Activated gamma-delta T cell treated with Interleukin-2 at 50 U/mL for 16 hours (primary cell): ENCODE measurements at regions not wholly inside any gene's neighbourhood (a gene's known extent, or its start where the extent isn't known, plus 50 kb on each side); places are given as distances from the start of the nearest gene placed in this dataset.
"Not testable (repeated sequence)": the region's sequence is repeated elsewhere in the genome, so short reads cannot be mapped to it uniquely, and the experiment has no call there.

Source experiments
- DNase-seq: peaks from one replicate; pipeline ENCODE4 v3.0.0-alpha.2; 2020

DNA sequence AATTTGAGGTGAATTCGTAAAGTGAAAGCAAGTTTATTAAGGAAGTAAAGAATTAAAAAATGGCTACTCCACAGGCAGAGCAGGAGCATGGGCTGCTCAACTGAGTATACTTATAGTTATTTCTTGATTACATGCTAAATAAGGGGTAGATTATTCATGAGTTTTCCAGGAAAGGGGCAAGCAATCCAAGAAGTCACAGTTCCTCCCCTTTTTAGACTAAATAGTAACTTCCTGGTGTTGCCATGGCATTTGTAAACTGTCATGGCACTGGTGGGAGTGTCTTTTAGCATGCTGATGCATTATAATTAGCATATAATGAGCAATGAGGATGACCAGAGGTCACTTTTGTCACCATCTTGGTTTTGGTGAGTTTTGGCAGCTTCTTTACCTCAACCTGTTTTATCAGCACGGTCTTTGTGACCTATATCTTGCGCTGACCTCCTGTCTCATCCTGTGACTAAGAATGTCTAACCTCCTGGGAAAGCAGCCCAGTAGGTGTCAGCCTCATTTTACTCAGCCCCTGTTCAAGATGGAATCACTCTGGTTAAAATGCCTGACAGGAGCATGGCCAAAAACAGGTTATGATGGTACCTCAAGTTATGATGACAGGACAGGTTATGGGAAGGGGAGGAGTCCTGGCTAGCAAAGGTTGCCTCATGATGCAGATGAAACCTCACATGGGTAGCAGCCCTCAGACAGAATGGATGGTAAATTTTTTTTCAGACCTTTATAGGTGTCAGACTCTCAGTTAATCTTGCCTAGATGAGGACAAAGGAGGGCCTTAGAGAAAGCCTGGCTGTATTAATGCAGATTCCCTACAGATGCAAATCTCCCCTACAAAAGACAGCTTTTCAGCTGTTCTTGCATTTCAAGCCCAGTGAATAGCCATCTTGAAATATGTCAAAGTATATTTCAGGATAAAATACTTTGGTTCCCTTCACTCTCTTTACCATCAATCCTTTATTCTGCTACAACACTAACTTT lies 49.7 kb downstream of the SIPA1L2 start:
- DNase-seq, result no peak

GRCh38 chr1:232579466-232579865 lies 50.5 kb downstream of the SIPA1L2 start:
- no peak for DNase-seq

GRCh38 chr1:232578651-232579195 lies 51.2 kb downstream of the SIPA1L2 start:
- no peak for DNase-seq

- DNase-seq, result peak; percentile 17
Measured at GRCh38 chr1:232577772-232578171, 52.2 kb downstream of the SIPA1L2 start.

GRCh38 chr1:232576537-232576936 lies 53.4 kb downstream of the SIPA1L2 start:
- DNase-seq, result no peak

GRCh38 chr1:232575763-232576040 lies 54.2 kb downstream of the SIPA1L2 start:
- no peak for DNase-seq

GRCh38 chr1:232574889-232575762 lies 54.8 kb downstream of the SIPA1L2 start:
- DNase-seq, result no peak

GRCh38 chr1:232574077-232574476 lies 55.9 kb downstream of the SIPA1L2 start:
- no peak for DNase-seq

DNA sequence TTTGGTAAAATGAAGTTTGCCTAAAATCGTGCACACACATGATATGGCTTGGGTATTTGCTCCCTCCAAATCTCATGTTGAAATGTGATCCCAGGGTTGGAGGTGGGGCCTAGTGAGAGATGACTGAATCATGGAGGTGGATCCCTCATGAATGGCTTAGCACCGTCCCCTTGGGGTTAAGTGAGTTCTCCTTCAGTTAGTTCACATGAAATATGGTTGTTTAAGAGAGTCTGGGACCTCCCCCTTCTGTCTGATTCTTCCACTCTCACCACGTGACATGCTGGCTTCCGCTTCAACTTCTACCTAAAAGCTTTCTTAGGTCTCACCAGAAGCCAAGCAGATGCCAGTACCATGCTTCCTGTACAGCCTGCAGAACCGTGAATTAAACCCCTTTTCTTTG lies 58.4 kb downstream of the SIPA1L2 start:
- no peak for DNase-seq

DNA sequence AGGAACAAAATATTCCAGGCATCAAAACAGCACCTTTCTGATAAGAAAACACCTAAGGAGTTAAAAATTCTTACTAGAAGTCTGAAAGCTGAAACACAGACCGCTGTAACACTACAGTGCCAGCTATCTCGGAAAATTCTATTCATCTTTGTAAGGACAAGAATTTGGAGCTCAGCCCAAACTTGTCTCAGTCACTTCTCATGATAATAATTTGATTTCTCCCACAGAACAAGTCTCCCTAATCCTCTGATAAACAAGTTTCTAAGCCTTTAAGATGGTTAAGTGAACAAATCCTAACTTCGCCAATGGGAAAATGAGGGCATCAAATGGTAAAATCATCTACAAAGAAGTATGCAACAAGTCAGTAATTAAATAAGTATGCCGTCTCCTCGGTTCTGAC lies 59.9 kb downstream of the SIPA1L2 start:
- no peak for DNase-seq

DNA sequence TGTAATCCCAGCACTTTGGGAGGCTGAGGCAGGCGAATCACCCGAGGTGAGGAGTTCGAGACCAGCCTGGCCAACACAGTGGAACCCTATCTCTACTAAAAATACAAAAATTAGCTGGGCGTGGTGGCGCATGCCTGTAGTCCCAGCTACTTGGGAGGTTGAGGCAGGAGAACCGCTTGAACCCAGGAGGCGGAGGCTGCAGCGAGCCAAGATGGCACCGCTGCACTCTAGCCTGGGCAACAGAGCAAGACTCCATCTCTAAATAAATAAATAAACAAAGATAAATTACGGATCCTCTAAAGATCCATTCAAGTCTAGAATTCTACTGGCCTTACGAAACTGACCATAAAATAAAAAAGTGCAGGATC lies 60.4 kb downstream of the SIPA1L2 start:
- DNase-seq, result not testable (repeated sequence)

DNA sequence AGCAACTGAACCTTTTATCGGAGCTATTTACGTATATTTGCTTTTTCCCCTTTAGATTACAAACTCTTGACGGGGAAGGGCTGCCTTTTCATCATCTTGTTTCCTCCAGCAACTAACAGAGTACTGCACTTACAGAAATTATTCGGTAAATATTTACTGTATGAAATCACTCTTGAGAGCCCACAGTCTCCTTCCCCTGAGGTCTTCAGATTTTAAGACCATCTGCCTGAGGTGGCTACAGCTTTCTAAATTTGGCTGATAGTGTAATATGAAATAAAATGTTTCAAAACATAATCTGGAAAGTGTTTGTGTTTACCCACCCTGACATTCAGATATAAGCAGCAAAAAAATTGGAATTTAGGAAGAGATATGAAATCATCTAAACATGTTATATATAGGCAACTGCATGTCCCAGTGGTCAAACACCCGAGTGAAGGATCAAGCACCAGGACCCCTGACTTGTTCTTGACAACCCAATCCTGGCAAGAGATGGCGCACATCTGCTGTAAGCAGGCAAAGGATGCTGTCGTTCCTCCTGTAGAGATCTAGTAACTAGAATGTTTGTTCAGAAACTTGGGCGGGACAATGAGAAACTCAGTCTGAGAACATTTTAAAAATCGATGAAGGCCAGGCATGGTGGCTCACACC lies 60.9 kb downstream of the SIPA1L2 start:
- no peak for DNase-seq

GRCh38 chr1:232568331-232568852 lies 61.5 kb downstream of the SIPA1L2 start:
- DNase-seq, result no peak

DNA sequence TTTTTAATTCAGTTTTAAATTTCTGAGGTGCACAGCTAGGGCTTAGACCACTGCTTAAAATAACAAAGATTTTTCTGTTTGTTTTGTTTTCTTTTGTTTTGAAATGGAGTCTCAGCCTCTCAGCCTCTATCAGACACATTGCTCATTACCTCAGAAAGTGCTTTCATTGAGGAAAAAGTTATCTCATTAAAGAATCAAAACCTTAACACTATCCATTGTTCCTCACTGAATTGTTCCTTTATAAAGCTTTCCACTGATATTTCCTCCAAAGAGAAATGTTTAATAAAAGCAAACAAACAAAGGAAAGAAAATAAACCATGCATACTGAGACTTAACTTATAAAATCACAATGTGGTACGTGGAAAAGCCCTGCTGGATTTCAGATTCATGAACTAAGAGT lies 63.8 kb downstream of the SIPA1L2 start:
- no peak for DNase-seq

- no peak for DNase-seq
Measured at GRCh38 chr1:232562855-232563510, 67.0 kb downstream of the SIPA1L2 start.

- DNase-seq, result no peak
Measured at GRCh38 chr1:232561381-232561780, 68.6 kb downstream of the SIPA1L2 start.

DNA sequence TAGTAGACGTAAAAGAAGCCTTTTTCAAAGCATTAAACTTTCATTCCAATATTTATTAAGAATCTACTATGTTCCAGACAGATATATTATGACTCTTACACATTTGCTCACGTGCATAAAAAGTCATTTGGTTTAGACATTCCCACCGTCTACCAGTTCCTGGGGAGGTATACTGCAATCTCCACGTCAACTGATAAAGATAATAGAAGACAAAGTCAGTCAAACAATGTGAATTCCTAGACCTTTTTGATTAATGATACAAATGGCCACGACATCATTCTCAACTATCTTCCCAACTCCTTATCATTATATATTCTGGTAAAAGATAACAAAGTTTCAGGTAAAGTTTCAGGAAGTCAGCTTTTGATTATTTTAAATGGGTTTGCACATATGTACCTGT lies 69.0 kb downstream of the SIPA1L2 start:
- DNase-seq, result no peak

DNA sequence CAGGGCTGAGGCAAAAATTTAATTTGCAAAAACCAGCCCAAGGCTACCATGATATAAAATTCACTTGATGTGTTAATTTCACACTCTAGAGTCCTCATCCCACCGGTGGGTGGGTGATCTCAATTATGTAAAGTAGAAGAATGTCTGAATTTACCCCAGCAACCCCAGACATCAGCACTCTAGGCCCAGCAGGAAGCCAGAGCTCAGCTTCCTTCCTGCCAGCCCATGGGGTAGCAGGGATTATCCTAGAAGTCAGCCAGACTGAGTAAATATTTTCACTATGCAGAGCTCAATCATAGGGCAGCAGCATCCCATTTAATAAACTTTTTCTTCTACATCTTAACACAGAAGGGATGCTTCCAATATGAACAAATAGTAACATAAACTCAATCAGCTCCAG lies 71.0 kb downstream of the SIPA1L2 start:
- no peak for DNase-seq

DNA sequence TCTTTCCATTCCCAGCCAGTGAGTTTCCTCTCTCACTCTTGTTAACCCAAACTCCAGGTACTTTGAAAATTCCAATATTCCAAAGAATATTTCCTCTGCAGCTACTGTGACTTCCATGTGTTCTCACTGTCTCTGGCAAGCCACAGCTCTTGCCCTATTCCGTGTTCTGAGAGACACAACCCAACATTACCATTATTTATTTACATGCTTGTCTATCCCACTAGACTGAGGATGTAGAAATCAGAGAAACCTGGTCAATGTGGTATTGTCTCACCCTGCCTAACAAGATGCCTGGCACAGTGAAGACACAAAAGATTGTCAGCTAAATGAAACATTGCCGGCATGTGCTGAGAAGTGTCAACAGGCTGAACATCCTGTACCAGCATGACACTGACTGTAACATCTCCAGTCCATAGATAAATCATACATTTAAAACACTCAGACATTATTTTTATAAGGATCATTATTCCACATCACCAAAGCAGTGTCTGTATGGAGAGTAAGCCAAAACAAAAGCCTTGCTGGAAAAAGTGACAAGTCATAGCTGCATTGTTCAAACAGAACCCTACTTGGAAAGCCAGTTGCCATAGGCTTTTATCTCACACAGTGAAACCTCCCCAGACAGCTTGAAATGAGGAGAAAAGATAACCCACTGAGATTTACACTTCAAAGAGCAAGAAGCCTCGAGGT lies 72.3 kb downstream of the SIPA1L2 start:
- no peak for DNase-seq

- no peak for DNase-seq
Measured at GRCh38 chr1:232557096-232557495, 72.8 kb downstream of the SIPA1L2 start.

DNA sequence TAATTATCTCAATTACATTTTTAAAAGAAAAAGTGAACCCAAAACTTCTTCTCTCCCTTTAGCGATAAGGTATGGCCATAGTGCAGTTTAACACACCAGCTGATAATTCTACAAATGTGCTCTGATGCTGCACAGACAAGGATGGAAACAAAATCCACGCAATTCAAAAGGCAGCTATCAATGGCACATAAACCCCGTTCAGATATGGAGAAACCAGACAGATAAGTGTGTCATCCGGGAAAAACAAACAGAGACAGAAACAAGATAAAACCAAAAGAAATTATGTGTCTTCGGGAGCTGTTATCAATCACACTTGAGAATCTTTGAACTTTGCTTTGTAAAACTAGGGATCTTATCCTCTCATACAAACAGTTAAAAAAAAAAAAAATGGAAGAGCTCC lies 73.6 kb downstream of the SIPA1L2 start:
- no peak for DNase-seq
